Mammary epithelial cell (primary cell): ENCODE measurements at regions not wholly inside any gene's neighbourhood (a gene's known extent, or its start where the extent isn't known, plus 50 kb on each side); places are given as distances from the start of the nearest gene placed in this dataset.

Experiments used
- EZH2 ChIP-seq: IDR thresholded peaks from 2 replicates; pipeline ENCODE4 v1.6.1; 2012; ENCODE audit warnings: low read length, inconsistent platforms, borderline replicate concordance
- TF ChIP-seq, protein P1 (sequence below), 2 donors: IDR thresholded peaks in 1 of 2; conservative IDR thresholded peaks in 1 of 2; 2 replicates each; pipeline ENCODE4 v1.5.1; 2011 to 2012; ENCODE audit warnings: inconsistent platforms in 2 of 2, low read length in 2 of 2, mild to moderate bottlenecking in 2 of 2, control low read depth in 1 of 2, low read depth in 1 of 2; ENCODE audit not compliant: insufficient read depth in 1 of 2; ENCODE audit errors: extremely low read depth in 1 of 2

- TF ChIP-seq, protein P1, sequence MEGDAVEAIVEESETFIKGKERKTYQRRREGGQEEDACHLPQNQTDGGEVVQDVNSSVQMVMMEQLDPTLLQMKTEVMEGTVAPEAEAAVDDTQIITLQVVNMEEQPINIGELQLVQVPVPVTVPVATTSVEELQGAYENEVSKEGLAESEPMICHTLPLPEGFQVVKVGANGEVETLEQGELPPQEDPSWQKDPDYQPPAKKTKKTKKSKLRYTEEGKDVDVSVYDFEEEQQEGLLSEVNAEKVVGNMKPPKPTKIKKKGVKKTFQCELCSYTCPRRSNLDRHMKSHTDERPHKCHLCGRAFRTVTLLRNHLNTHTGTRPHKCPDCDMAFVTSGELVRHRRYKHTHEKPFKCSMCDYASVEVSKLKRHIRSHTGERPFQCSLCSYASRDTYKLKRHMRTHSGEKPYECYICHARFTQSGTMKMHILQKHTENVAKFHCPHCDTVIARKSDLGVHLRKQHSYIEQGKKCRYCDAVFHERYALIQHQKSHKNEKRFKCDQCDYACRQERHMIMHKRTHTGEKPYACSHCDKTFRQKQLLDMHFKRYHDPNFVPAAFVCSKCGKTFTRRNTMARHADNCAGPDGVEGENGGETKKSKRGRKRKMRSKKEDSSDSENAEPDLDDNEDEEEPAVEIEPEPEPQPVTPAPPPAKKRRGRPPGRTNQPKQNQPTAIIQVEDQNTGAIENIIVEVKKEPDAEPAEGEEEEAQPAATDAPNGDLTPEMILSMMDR (conservative IDR thresholded peaks at IDR 0.05 in 1 of 2, IDR thresholded peaks at IDR 0.05 in 1 of 2; ENCODE audit: extremely low read depth in 1 of 2, insufficient read depth in 1 of 2, low read depth in 1 of 2, low read length in 2 of 2), result no peak
- no peak for TF ChIP-seq EZH2
Observed at GRCh38 chr13:89846926-89847585, 1500.4 kb upstream of the MIR17HG start.
